HCT116 (cell line): ENCODE measurements at regions not wholly inside any gene's neighbourhood (a gene's known extent, or its start where the extent isn't known, plus 50 kb on each side); places are given as distances from the start of the nearest gene placed in this dataset.

Experiments
- ATAC-seq: fragments of 200-7000 bp; cut with Tn5 transposase; 2 replicates; pipeline ENCODE4 v1.9.1; 2020; ENCODE audit warnings: mild to moderate bottlenecking, moderate library complexity
- BruUV-seq: library from RNA; stranded (reverse); fragments of 400-500 nt; replicated peaks from 2 replicates; lab custom pipeline; 2021; lab: Mats Ljungman, UMichigan
- CTCF ChIA-PET: fragments of 300-600 bp; sonication (Branson Sonifier 250); formaldehyde crosslinking; loops from one replicate; lab custom pipeline; 2021; ENCODE audit warnings: antibody characterized with exemption; lab: Charles Lee
- POLR2A ChIA-PET: fragments of 300-600, 350-600 bp; sonication (Branson Sonifier 250); formaldehyde crosslinking; loops from one replicate; lab custom pipeline; 2021; ENCODE audit warnings: antibody characterized with exemption; lab: Charles Lee
- RAD21 ChIA-PET, 2 experiments: fragments of 300-600 bp; sonication (Branson Sonifier 250); formaldehyde crosslinking; loops; one replicate each; lab custom pipeline; 2023; ENCODE audit warnings: low total read pairs in 2 of 2; ENCODE audit not compliant: uncharacterized antibody in 2 of 2, unreplicated experiment in 2 of 2, low non-redundant PET in 1 of 2; lab: Charles Lee
- DNase-seq: peaks from one replicate; pipeline ENCODE4 v3.0.0-alpha.2; 2010; ENCODE audit warnings: low read depth, low spot score
- H2AFZ ChIP-seq: fragments of 200-600 bp; shearing (Covaris generic), sonication (generic); 2 replicates; pipeline ENCODE4 v1.6.1; 2017; ENCODE audit warnings: low read depth, mixed run types, mixed read lengths, antibody characterized with exemption, low read length; ENCODE audit not compliant: poor library complexity, severe bottlenecking
- H3K27ac ChIP-seq: 2 replicates; pipeline ENCODE4 v1.5.1; 2012; ENCODE audit warnings: low read depth, low read length
- H3K27me3 ChIP-seq: fragments of 200-600 bp; sonication (generic); 2 replicates; pipeline ENCODE4 v1.6.1; 2016; ENCODE audit warnings: mixed run types, low read length, mixed read lengths; ENCODE audit not compliant: insufficient read depth
- H3K36me3 ChIP-seq, 2 experiments: fragments of 200-500 bp in 1 of 2; fragments of 200-600 bp in 1 of 2; sonication (Bioruptor generic) in 1 of 2; sonication (generic) in 1 of 2; 2 replicates each; pipeline versions ENCODE4 v1.5.1 to v1.6.1; 2014 to 2016; ENCODE audit warnings: low read length in 2 of 2, inconsistent platforms in 1 of 2, mixed read lengths in 1 of 2, mixed run types in 1 of 2; ENCODE audit not compliant: insufficient read depth in 2 of 2, control insufficient read depth in 1 of 2
- H3K4me1 ChIP-seq, 2 experiments: fragments of 200-600 bp in 1 of 2; sonication (generic) in 1 of 2; 2 replicates each; pipeline versions ENCODE4 v1.5.1 to v1.6.1; 2012 to 2017; ENCODE audit warnings: low read length in 2 of 2, inconsistent platforms in 1 of 2, mild to moderate bottlenecking in 1 of 2, mixed read lengths in 1 of 2, mixed run types in 1 of 2, moderate library complexity in 1 of 2; ENCODE audit not compliant: insufficient read depth in 2 of 2, control insufficient read depth in 1 of 2
- H3K4me2 ChIP-seq: fragments of 200-600 bp; sonication (generic); 2 replicates; pipeline ENCODE4 v1.6.1; 2017; ENCODE audit warnings: mixed run types, low read length, mixed read lengths
- H3K4me3 ChIP-seq, 2 experiments: fragments of 200-600 bp in 1 of 2; sonication (generic) in 1 of 2; replicated peaks in 1 of 2; 2 replicates each; pipeline ENCODE4 v1.5.1; 2011 to 2016; ENCODE audit warnings: low read length in 2 of 2, control low read depth in 1 of 2, low read depth in 1 of 2, mild to moderate bottlenecking in 1 of 2, mixed read lengths in 1 of 2, mixed run types in 1 of 2
- H3K79me2 ChIP-seq: fragments of 200-600 bp; sonication (generic); 2 replicates; pipeline ENCODE4 v1.6.1; 2017; ENCODE audit warnings: mild to moderate bottlenecking, mixed run types, low read length, moderate library complexity, mixed read lengths; ENCODE audit not compliant: insufficient read depth
- H3K9ac ChIP-seq: fragments of 200-600 bp; sonication (generic); 2 replicates; pipeline ENCODE4 v1.6.1; 2016; ENCODE audit warnings: low read length, mixed read lengths
- H3K9me2 ChIP-seq: fragments of 200-600 bp; sonication (generic), shearing (Covaris generic); 2 replicates; pipeline ENCODE4 v1.6.1; 2017; ENCODE audit warnings: mixed run types, mild to moderate bottlenecking, moderate library complexity; ENCODE audit not compliant: insufficient read depth
- H3K9me3 ChIP-seq, 2 experiments: fragments of 200-500 bp in 1 of 2; fragments of 200-600 bp in 1 of 2; sonication (Bioruptor generic) in 1 of 2; sonication (generic) in 1 of 2; 2 replicates each; pipeline ENCODE4 v1.6.1; 2014 to 2017; ENCODE audit warnings: low read length in 2 of 2, mixed read lengths in 2 of 2, inconsistent platforms in 1 of 2, low read depth in 1 of 2, mild to moderate bottlenecking in 1 of 2, mixed run types in 1 of 2, moderate library complexity in 1 of 2; ENCODE audit not compliant: control insufficient read depth in 1 of 2, insufficient read depth in 1 of 2
- H4K20me1 ChIP-seq: fragments of 200-600 bp; sonication (generic), shearing (Covaris generic); 2 replicates; pipeline ENCODE4 v1.6.1; 2017; ENCODE audit warnings: mixed run types, mild to moderate bottlenecking, moderate library complexity; ENCODE audit not compliant: insufficient read depth
- ELF1 ChIP-seq: IDR thresholded peaks from 2 replicates; pipeline ENCODE4 v1.6.1; 2012; ENCODE audit warnings: low read depth, borderline replicate concordance
- FOSL1 ChIP-seq: IDR thresholded peaks from 2 replicates; pipeline ENCODE4 v1.6.1; 2012; ENCODE audit warnings: low read depth
- JUND ChIP-seq: IDR thresholded peaks from 2 replicates; pipeline ENCODE4 v1.6.1; 2012
- POLR2A ChIP-seq: IDR thresholded peaks from 2 replicates; pipeline ENCODE4 v1.7.0; 2011; ENCODE audit warnings: borderline replicate concordance; ENCODE audit not compliant: insufficient read depth, insufficient read length; ENCODE audit errors: extremely low read depth
- POLR2AphosphoS5 ChIP-seq: IDR thresholded peaks from 2 replicates; pipeline ENCODE4 v1.6.1; 2011; ENCODE audit warnings: mild to moderate bottlenecking, low read depth, low read length, moderate library complexity
- SP1 ChIP-seq: IDR thresholded peaks from 2 replicates; pipeline ENCODE4 v1.6.1; 2012; ENCODE audit warnings: low read depth
- TCF7L2 ChIP-seq: IDR thresholded peaks from 2 replicates; pipeline ENCODE4 v1.7.0; 2011; ENCODE audit warnings: borderline replicate concordance, inconsistent platforms; ENCODE audit not compliant: insufficient read depth, insufficient read length; ENCODE audit errors: extremely low read depth
- YY1 ChIP-seq: IDR thresholded peaks from 2 replicates; pipeline ENCODE4 v1.6.1; 2011; ENCODE audit warnings: low read length, low read depth, moderate library complexity, mild to moderate bottlenecking; ENCODE audit not compliant: insufficient replicate concordance; ENCODE audit errors: extremely low read depth
- intact Hi-C: fragments of 100-400 bp; cut with micrococcal nuclease; formaldehyde crosslinking; loops from 2 replicates; pipeline ENCODE4 v1.10.0; 2022
- TF ChIP-seq, protein P1 (sequence below): IDR thresholded peaks from 2 replicates; pipeline ENCODE4 v1.6.1; 2012; ENCODE audit warnings: low read depth
- TF ChIP-seq, protein P2 (sequence below), 3 experiments: fragments of 200-600 bp in 1 of 3; sonication (generic) in 1 of 3; IDR thresholded peaks in 2 of 3; conservative IDR thresholded peaks in 1 of 3; 2 replicates each; pipeline ENCODE4 v1.5.1; 2012 to 2017; ENCODE audit warnings: low read depth in 2 of 3, low read length in 2 of 3, antibody characterized with exemption in 1 of 3, borderline replicate concordance in 1 of 3, control low read depth in 1 of 3, mild to moderate bottlenecking in 1 of 3, mixed read lengths in 1 of 3, mixed run types in 1 of 3, moderate library complexity in 1 of 3; ENCODE audit not compliant: insufficient read depth in 1 of 3
- TF ChIP-seq, protein P3 (sequence below): IDR thresholded peaks from 2 replicates; pipeline ENCODE4 v1.6.1; 2011; ENCODE audit warnings: mild to moderate bottlenecking, low read length, moderate library complexity; ENCODE audit not compliant: insufficient replicate concordance; ENCODE audit errors: extremely low read depth
- TF ChIP-seq, protein P4 (sequence below): IDR thresholded peaks from 2 replicates; pipeline ENCODE4 v1.6.1; 2012

DNA sequence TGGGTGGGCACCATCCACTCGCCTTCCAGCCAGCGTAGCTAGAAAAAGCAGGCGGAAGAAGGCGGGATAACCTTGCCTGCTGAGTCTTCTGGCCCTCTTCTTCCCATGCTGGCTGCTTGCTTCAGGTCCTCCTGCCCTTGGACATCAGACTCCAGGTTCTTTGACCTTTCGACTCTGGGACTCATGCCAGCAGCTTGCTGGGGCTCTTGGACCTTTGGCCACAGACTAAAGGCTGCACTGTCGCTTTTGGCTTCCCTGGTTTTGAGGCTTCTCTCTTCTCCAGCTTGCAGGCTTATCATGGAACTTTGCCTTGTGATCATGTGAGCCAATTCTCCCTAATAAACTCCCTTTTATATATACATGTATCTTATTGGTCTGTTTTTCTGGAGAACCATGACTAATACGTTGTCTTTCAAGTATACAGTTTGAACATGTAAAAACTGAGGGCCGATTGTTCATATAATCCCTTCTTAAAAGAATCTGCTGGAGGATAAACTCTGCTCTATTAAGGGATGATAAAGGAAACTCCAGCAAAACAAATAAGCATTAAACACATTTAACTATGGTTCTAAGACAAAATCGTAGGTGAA, 116.6 kb upstream of the LCORL start:
- no peaks in the 10 kb centered on the region for H3K9me3 ChIP-seq
- H3K9ac ChIP-seq: no peak overlapping the region
- no peaks in the 10 kb centered on the region for H4K20me1 ChIP-seq
- no peaks in the 10 kb centered on the region for H3K9me2 ChIP-seq
- no peaks in the 10 kb centered on the region for H3K4me1 ChIP-seq
- RAD21 ChIA-PET: no interaction called here
- no peak overlapping the region for H3K4me3 ChIP-seq
- no peaks in the 10 kb centered on the region for H3K36me3 ChIP-seq
- DNase-seq (no peak), ATAC-seq (no peak)
- POLR2A ChIA-PET: no interaction called here
- H3K4me2 ChIP-seq: no peak overlapping the region
- BruUV-seq: no TSS peak
- CTCF ChIA-PET: no interaction called here
- TF ChIP-seq FOSL1 (no peak), YY1 (no peak), TCF7L2 (no peak), POLR2AphosphoS5 (no peak), POLR2A (no peak), SP1 (no peak), ELF1 (no peak), JUND (no peak)
- TF ChIP-seq, protein P1, sequence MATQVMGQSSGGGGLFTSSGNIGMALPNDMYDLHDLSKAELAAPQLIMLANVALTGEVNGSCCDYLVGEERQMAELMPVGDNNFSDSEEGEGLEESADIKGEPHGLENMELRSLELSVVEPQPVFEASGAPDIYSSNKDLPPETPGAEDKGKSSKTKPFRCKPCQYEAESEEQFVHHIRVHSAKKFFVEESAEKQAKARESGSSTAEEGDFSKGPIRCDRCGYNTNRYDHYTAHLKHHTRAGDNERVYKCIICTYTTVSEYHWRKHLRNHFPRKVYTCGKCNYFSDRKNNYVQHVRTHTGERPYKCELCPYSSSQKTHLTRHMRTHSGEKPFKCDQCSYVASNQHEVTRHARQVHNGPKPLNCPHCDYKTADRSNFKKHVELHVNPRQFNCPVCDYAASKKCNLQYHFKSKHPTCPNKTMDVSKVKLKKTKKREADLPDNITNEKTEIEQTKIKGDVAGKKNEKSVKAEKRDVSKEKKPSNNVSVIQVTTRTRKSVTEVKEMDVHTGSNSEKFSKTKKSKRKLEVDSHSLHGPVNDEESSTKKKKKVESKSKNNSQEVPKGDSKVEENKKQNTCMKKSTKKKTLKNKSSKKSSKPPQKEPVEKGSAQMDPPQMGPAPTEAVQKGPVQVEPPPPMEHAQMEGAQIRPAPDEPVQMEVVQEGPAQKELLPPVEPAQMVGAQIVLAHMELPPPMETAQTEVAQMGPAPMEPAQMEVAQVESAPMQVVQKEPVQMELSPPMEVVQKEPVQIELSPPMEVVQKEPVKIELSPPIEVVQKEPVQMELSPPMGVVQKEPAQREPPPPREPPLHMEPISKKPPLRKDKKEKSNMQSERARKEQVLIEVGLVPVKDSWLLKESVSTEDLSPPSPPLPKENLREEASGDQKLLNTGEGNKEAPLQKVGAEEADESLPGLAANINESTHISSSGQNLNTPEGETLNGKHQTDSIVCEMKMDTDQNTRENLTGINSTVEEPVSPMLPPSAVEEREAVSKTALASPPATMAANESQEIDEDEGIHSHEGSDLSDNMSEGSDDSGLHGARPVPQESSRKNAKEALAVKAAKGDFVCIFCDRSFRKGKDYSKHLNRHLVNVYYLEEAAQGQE: no peak
- TF ChIP-seq, protein P2, sequence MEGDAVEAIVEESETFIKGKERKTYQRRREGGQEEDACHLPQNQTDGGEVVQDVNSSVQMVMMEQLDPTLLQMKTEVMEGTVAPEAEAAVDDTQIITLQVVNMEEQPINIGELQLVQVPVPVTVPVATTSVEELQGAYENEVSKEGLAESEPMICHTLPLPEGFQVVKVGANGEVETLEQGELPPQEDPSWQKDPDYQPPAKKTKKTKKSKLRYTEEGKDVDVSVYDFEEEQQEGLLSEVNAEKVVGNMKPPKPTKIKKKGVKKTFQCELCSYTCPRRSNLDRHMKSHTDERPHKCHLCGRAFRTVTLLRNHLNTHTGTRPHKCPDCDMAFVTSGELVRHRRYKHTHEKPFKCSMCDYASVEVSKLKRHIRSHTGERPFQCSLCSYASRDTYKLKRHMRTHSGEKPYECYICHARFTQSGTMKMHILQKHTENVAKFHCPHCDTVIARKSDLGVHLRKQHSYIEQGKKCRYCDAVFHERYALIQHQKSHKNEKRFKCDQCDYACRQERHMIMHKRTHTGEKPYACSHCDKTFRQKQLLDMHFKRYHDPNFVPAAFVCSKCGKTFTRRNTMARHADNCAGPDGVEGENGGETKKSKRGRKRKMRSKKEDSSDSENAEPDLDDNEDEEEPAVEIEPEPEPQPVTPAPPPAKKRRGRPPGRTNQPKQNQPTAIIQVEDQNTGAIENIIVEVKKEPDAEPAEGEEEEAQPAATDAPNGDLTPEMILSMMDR (IDR thresholded peaks at IDR 0.05 in 2 of 3, conservative IDR thresholded peaks at IDR 0.05 in 1 of 3; ENCODE audit: borderline replicate concordance in 1 of 3, insufficient read depth in 1 of 3, low read depth in 2 of 3, low read length in 2 of 3): no peak
- TF ChIP-seq, protein P3, sequence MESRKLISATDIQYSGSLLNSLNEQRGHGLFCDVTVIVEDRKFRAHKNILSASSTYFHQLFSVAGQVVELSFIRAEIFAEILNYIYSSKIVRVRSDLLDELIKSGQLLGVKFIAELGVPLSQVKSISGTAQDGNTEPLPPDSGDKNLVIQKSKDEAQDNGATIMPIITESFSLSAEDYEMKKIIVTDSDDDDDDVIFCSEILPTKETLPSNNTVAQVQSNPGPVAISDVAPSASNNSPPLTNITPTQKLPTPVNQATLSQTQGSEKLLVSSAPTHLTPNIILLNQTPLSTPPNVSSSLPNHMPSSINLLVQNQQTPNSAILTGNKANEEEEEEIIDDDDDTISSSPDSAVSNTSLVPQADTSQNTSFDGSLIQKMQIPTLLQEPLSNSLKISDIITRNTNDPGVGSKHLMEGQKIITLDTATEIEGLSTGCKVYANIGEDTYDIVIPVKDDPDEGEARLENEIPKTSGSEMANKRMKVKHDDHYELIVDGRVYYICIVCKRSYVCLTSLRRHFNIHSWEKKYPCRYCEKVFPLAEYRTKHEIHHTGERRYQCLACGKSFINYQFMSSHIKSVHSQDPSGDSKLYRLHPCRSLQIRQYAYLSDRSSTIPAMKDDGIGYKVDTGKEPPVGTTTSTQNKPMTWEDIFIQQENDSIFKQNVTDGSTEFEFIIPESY: no peak
- TF ChIP-seq, protein P4, sequence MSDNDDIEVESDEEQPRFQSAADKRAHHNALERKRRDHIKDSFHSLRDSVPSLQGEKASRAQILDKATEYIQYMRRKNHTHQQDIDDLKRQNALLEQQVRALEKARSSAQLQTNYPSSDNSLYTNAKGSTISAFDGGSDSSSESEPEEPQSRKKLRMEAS: no peak
- no peak overlapping the region for H2AFZ ChIP-seq
- H3K27ac ChIP-seq: no peak overlapping the region
- no peaks in the 10 kb centered on the region for H3K27me3 ChIP-seq
- H3K79me2 ChIP-seq: no peaks in the 10 kb centered on the region
- intact Hi-C loops: no loop called here
